Activated naive CD4-positive, alpha-beta T cell treated with anti-CD3 and anti-CD28 coated beads, Interleukin-2, amount 10 ng/mL, durations not matched to agents 7 days and 5 days (primary cell): ENCODE measurements at regions not wholly inside any gene's neighbourhood (a gene's known extent, or its start where the extent isn't known, plus 50 kb on each side); places are given as distances from the start of the nearest gene placed in this dataset.

Experiments
- CTCF ChIA-PET: fragments of 350-600 bp; sonication (Branson Sonifier 250); formaldehyde crosslinking; loops from one replicate; lab custom pipeline; 2021; ENCODE audit warnings: antibody characterized with exemption; lab: Charles Lee
- DNase-seq: peaks from one replicate; pipeline ENCODE4 v3.0.0-alpha.2; 2020
- H3K27ac Mint-ChIP-seq: one replicate; pipeline ENCODE4 v1.8.0; 2021; ENCODE audit warnings: mild to moderate bottlenecking, moderate library complexity, mixed read lengths
- H3K27me3 Mint-ChIP-seq: one replicate; pipeline ENCODE4 v1.8.0; 2021; ENCODE audit warnings: mild to moderate bottlenecking, mixed read lengths
- H3K36me3 Mint-ChIP-seq: one replicate; pipeline ENCODE4 v1.8.0; 2021; ENCODE audit warnings: mixed read lengths
- H3K4me1 Mint-ChIP-seq: one replicate; pipeline ENCODE4 v1.8.0; 2021; ENCODE audit warnings: mixed read lengths
- H3K4me3 Mint-ChIP-seq: one replicate; pipeline ENCODE4 v1.8.0; 2021; ENCODE audit warnings: mild to moderate bottlenecking, moderate library complexity, mixed read lengths
- H3K9me3 Mint-ChIP-seq: one replicate; pipeline ENCODE4 v1.8.0; 2021; ENCODE audit warnings: mixed read lengths

GRCh38 chr4:110287130-110287529, 88.7 kb upstream of the ELOVL6 start:
- Mint-ChIP-seq H3K27ac (no peak overlapping the region), H3K9me3 (no peaks in the 10 kb centered on the region), H3K36me3 (no peaks in the 10 kb centered on the region), H3K4me1 (peaks cover 5% of the 10 kb centered on the region), H3K27me3 (peaks cover 19% of the 10 kb centered on the region), H3K4me3 (no peak overlapping the region)
- no peak for DNase-seq
- CTCF ChIA-PET: interaction anchor here (0.6 kb wide), 1 partner anchor 148 kb away, joined by 3 read pairs; no protein-coding TSS in a partner anchor

GRCh38 chr4:110278127-110278526, 79.7 kb upstream of the ELOVL6 start:
- Mint-ChIP-seq H3K27me3 (no peaks in the 10 kb centered on the region), H3K36me3 (no peaks in the 10 kb centered on the region), H3K4me3 (no peak overlapping the region), H3K4me1 (no peaks in the 10 kb centered on the region), H3K9me3 (no peaks in the 10 kb centered on the region), H3K27ac (no peak overlapping the region)
- no peak for DNase-seq
- CTCF ChIA-PET: no interaction called here

- Mint-ChIP-seq H3K4me3 (no peak overlapping the region), H3K9me3 (no peaks in the 10 kb centered on the region)
- CTCF ChIA-PET: no interaction called here
Measured at GRCh38 chr4:110275871-110276270, 77.5 kb upstream of the ELOVL6 start.

GRCh38 chr4:110271986-110272385, 73.6 kb upstream of the ELOVL6 start:
- H3K4me1 Mint-ChIP-seq: peaks cover 10% of the 10 kb centered on the region
- H3K27me3 Mint-ChIP-seq: peaks cover 8% of the 10 kb centered on the region
- CTCF ChIA-PET: no interaction called here
- no peaks in the 10 kb centered on the region for H3K36me3 Mint-ChIP-seq
- H3K27ac Mint-ChIP-seq: no peak overlapping the region
- no peak overlapping the region for H3K4me3 Mint-ChIP-seq
- DNase-seq: no peak
- H3K9me3 Mint-ChIP-seq: no peaks in the 10 kb centered on the region

More at GRCh38 chr4:110275871-110276270, 77.5 kb upstream of the ELOVL6 start:
- Mint-ChIP-seq H3K27me3 (peaks cover 8% of the 10 kb centered on the region), H3K27ac (no peak overlapping the region), H3K36me3 (no peaks in the 10 kb centered on the region), H3K4me1 (no peaks in the 10 kb centered on the region)
- DNase-seq: no peak

GRCh38 chr4:110270492-110271197, 72.2 kb upstream of the ELOVL6 start:
- CTCF ChIA-PET: interaction anchor here (0.9 kb wide), 1 partner anchor 247 kb away, joined by 4 read pairs; no protein-coding TSS in a partner anchor
- Mint-ChIP-seq H3K4me3 (no peak overlapping the region), H3K4me1 (peaks cover 10% of the 10 kb centered on the region), H3K27me3 (peaks cover 12% of the 10 kb centered on the region), H3K27ac (no peak overlapping the region), H3K36me3 (no peaks in the 10 kb centered on the region), H3K9me3 (no peaks in the 10 kb centered on the region)
- DNase-seq: no peak

GRCh38 chr4:110268790-110269189, 70.4 kb upstream of the ELOVL6 start:
- no peak for DNase-seq
- Mint-ChIP-seq H3K9me3 (no peaks in the 10 kb centered on the region), H3K4me1 (peaks cover 10% of the 10 kb centered on the region), H3K36me3 (no peaks in the 10 kb centered on the region), H3K4me3 (no peak overlapping the region), H3K27me3 (peaks cover 17% of the 10 kb centered on the region), H3K27ac (no peak overlapping the region)
- CTCF ChIA-PET: no interaction called here

GRCh38 chr4:110268352-110268751, 69.9 kb upstream of the ELOVL6 start:
- H3K27me3 Mint-ChIP-seq: peaks cover 17% of the 10 kb centered on the region
- H3K27ac Mint-ChIP-seq: no peak overlapping the region
- H3K4me1 Mint-ChIP-seq: peaks cover 10% of the 10 kb centered on the region
- no peak overlapping the region for H3K4me3 Mint-ChIP-seq
- no peaks in the 10 kb centered on the region for H3K36me3 Mint-ChIP-seq
- no peaks in the 10 kb centered on the region for H3K9me3 Mint-ChIP-seq
- CTCF ChIA-PET: interaction anchor here (0.7 kb wide), 1 partner anchor 46 kb away, joined by 3 read pairs; no protein-coding TSS in a partner anchor
- DNase-seq: peak; percentile 22

GRCh38 chr4:110266136-110266535, 67.7 kb upstream of the ELOVL6 start:
- CTCF ChIA-PET: interaction anchor here (0.6 kb wide), 3 partner anchors 51 to 440 kb away, joined by 3 read pairs; no protein-coding TSS in a partner anchor
- H3K4me3 Mint-ChIP-seq: no peak overlapping the region

GRCh38 chr4:110265001-110265400, 66.6 kb upstream of the ELOVL6 start:
- Mint-ChIP-seq H3K36me3 (no peaks in the 10 kb centered on the region), H3K27me3 (peaks cover 15% of the 10 kb centered on the region), H3K4me3 (no peak overlapping the region), H3K9me3 (no peaks in the 10 kb centered on the region), H3K27ac (no peak overlapping the region), H3K4me1 (peaks cover 10% of the 10 kb centered on the region)
- CTCF ChIA-PET: no interaction called here
- DNase-seq: no peak

More at GRCh38 chr4:110266136-110266535, 67.7 kb upstream of the ELOVL6 start:
- Mint-ChIP-seq H3K9me3 (no peaks in the 10 kb centered on the region), H3K27me3 (peaks cover 9% of the 10 kb centered on the region), H3K27ac (no peak overlapping the region), H3K4me1 (peaks cover 10% of the 10 kb centered on the region), H3K36me3 (no peaks in the 10 kb centered on the region)
- DNase-seq: no peak

- Mint-ChIP-seq H3K4me3 (no peak overlapping the region), H3K4me1 (no peaks in the 10 kb centered on the region), H3K27me3 (peaks cover 18% of the 10 kb centered on the region), H3K27ac (no peak overlapping the region), H3K9me3 (no peaks in the 10 kb centered on the region), H3K36me3 (no peaks in the 10 kb centered on the region)
- CTCF ChIA-PET: no interaction called here
- no peak for DNase-seq
Measured at GRCh38 chr4:110260299-110260698, 61.9 kb upstream of the ELOVL6 start.

GRCh38 chr4:110250023-110250387, 51.6 kb upstream of the ELOVL6 start:
- CTCF ChIA-PET: no interaction called here
- Mint-ChIP-seq H3K4me1 (no peaks in the 10 kb centered on the region), H3K27me3 (peaks cover 23% of the 10 kb centered on the region), H3K36me3 (no peaks in the 10 kb centered on the region), H3K4me3 (no peak overlapping the region), H3K9me3 (no peaks in the 10 kb centered on the region), H3K27ac (no peak overlapping the region)
- DNase-seq: no peak

GRCh38 chr4:110248831-110249253, 50.4 kb upstream of the ELOVL6 start:
- CTCF ChIA-PET: no interaction called here
- Mint-ChIP-seq H3K4me1 (no peaks in the 10 kb centered on the region), H3K4me3 (no peak overlapping the region), H3K9me3 (no peaks in the 10 kb centered on the region), H3K27ac (no peak overlapping the region), H3K27me3 (peaks cover 28% of the 10 kb centered on the region), H3K36me3 (no peaks in the 10 kb centered on the region)
- no peak for DNase-seq
